ENCODE measurements at regions not wholly inside any gene's neighbourhood (a gene's known extent, or its start where the extent isn't known, plus 50 kb on each side); places are given as distances from the start of the nearest gene placed in this dataset.

DNA sequence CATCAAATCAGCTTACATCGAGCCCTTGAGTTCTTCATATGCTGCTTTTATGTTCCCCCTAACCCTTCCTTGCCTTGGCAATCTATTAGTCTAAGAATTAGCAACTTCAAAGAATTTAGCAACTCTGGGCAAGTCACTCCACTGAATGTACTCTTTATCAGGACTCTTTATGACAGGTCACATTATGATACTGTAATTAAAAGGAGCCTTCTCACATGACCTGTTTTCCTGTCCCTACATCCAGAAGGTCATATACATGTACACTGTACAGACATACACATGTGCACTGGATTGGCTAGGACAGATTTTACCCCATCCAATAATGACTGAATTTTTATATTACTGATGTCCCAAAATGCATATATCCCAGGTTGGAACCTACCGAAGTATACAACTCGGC lies 463.1 kb downstream of the SHQ1 start:
- ChIA-PET POLR2A (ENCODE audit: low non-redundant PET) (no interaction called here), CTCF (no interaction called here)
- Histone ChIP-seq H3K4me3 (ENCODE audit: low read depth, low read length, poor library complexity, severe bottlenecking) (no peak overlapping the region), H3K27me3 (replicated peaks; ENCODE audit: insufficient read depth, low read depth, low read length, poor library complexity) (no peaks in the 10 kb centered on the region), H3K4me1 (ENCODE audit: insufficient read depth, low read length, poor library complexity, severe bottlenecking) (peaks cover 1% of the 10 kb centered on the region), H3K36me3 (ENCODE audit: insufficient read depth, low read length, poor library complexity, severe bottlenecking) (no peaks in the 10 kb centered on the region), H3K9me3 (ENCODE audit: low read depth, low read length, poor library complexity, severe bottlenecking) (no peaks in the 10 kb centered on the region), H3K27ac (ENCODE audit: low read depth, low read length, poor library complexity, severe bottlenecking) (no peak overlapping the region)
- TF ChIP-seq, protein P1, sequence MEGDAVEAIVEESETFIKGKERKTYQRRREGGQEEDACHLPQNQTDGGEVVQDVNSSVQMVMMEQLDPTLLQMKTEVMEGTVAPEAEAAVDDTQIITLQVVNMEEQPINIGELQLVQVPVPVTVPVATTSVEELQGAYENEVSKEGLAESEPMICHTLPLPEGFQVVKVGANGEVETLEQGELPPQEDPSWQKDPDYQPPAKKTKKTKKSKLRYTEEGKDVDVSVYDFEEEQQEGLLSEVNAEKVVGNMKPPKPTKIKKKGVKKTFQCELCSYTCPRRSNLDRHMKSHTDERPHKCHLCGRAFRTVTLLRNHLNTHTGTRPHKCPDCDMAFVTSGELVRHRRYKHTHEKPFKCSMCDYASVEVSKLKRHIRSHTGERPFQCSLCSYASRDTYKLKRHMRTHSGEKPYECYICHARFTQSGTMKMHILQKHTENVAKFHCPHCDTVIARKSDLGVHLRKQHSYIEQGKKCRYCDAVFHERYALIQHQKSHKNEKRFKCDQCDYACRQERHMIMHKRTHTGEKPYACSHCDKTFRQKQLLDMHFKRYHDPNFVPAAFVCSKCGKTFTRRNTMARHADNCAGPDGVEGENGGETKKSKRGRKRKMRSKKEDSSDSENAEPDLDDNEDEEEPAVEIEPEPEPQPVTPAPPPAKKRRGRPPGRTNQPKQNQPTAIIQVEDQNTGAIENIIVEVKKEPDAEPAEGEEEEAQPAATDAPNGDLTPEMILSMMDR (conservative IDR thresholded peaks at IDR 0.05; ENCODE audit: low read depth, low read length): no peak
- TF ChIP-seq EZH2 (IDR thresholded peaks at IDR 0.05; ENCODE audit: borderline replicate concordance, low read depth, low read length, poor library complexity, severe bottlenecking): no peak
- intact Hi-C loops (cut with micrococcal nuclease; ENCODE audit: unreplicated experiment): no loop called here
- no TSS peak for BruUV-seq (replicated peaks)
- no peak for DNase-seq (ENCODE audit: low spot score)

DNA sequence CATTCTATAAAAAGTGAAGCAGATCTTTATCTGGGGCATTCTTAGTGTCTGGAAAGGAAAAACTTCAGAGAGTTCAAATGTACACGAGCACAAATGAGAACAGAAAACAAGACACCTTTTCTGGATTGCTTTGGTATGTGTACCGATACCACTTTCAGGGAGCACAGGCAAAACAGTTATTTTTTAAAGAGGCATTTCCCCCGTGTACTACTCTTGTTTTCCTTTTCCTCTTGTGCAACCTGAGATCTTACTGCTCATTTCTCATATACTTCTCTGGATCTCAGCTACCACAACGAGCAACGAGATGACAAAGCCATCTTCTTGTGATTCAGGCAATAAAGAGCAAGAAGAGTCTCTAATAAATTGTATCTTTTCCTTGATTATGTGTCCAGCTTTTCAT lies 463.6 kb downstream of the SHQ1 start:
- TF ChIP-seq, protein P1 (conservative IDR thresholded peaks at IDR 0.05; ENCODE audit: low read depth, low read length): no peak
- no peak for TF ChIP-seq EZH2 (IDR thresholded peaks at IDR 0.05; ENCODE audit: borderline replicate concordance, low read depth, low read length, poor library complexity, severe bottlenecking)
- Histone ChIP-seq H3K27me3 (replicated peaks; ENCODE audit: insufficient read depth, low read depth, low read length, poor library complexity) (no peaks in the 10 kb centered on the region), H3K27ac (ENCODE audit: low read depth, low read length, poor library complexity, severe bottlenecking) (no peak overlapping the region), H3K4me3 (ENCODE audit: low read depth, low read length, poor library complexity, severe bottlenecking) (no peak overlapping the region), H3K36me3 (ENCODE audit: insufficient read depth, low read length, poor library complexity, severe bottlenecking) (no peaks in the 10 kb centered on the region), H3K4me1 (ENCODE audit: insufficient read depth, low read length, poor library complexity, severe bottlenecking) (peaks cover 5% of the 10 kb centered on the region), H3K9me3 (ENCODE audit: low read depth, low read length, poor library complexity, severe bottlenecking) (no peaks in the 10 kb centered on the region)
- CTCF ChIA-PET: no interaction called here
- no peak for DNase-seq (ENCODE audit: low spot score)
- intact Hi-C loops (cut with micrococcal nuclease; ENCODE audit: unreplicated experiment): no loop called here
- POLR2A ChIA-PET (ENCODE audit: low non-redundant PET): interaction anchor here (0.7 kb wide), 1 partner anchor 18 kb away, joined by 3 read pairs; no protein-coding TSS in a partner anchor
- no TSS peak for BruUV-seq (replicated peaks)

DNA sequence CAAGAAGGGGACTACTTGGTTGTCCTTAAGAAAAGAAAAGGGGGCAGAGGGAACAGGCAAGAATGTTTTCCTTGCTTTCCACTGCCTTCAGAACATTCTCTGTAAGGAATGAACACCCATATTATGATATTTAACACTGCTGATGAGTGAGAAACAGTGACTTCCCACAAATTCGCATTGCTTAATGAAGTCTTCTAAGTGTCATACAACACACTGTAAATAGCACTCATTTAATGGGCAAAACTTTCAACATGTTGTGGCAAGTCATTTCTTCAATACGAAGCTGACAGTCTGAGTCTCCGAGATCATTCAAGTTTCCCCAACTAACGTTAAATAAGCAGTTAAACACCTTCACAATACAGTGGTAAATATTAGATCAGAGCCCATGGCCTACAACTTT lies 464.4 kb downstream of the SHQ1 start:
- CTCF ChIA-PET: no interaction called here
- no TSS peak for BruUV-seq (replicated peaks)

More for the DNA sequence above, 464.4 kb downstream of the SHQ1 start:
- H3K4me1 ChIP-seq (ENCODE audit: insufficient read depth, low read length, poor library complexity, severe bottlenecking): peaks cover 11% of the 10 kb centered on the region
- H3K27me3 ChIP-seq (replicated peaks; ENCODE audit: insufficient read depth, low read depth, low read length, poor library complexity): no peaks in the 10 kb centered on the region
- DNase-seq (ENCODE audit: low spot score): no peak
- intact Hi-C loops (cut with micrococcal nuclease; ENCODE audit: unreplicated experiment): no loop called here
- TF ChIP-seq EZH2 (IDR thresholded peaks at IDR 0.05; ENCODE audit: borderline replicate concordance, low read depth, low read length, poor library complexity, severe bottlenecking): no peak
- TF ChIP-seq, protein P1 (conservative IDR thresholded peaks at IDR 0.05; ENCODE audit: low read depth, low read length): no peak
- POLR2A ChIA-PET (ENCODE audit: low non-redundant PET): no interaction called here
- no peaks in the 10 kb centered on the region for H3K9me3 ChIP-seq (ENCODE audit: low read depth, low read length, poor library complexity, severe bottlenecking)
- no peak overlapping the region for H3K27ac ChIP-seq (ENCODE audit: low read depth, low read length, poor library complexity, severe bottlenecking)
- H3K4me3 ChIP-seq (ENCODE audit: low read depth, low read length, poor library complexity, severe bottlenecking): no peak overlapping the region
- no peaks in the 10 kb centered on the region for H3K36me3 ChIP-seq (ENCODE audit: insufficient read depth, low read length, poor library complexity, severe bottlenecking)
